H9 (cell line): ENCODE measurements at regions not wholly inside any gene's neighbourhood (a gene's known extent, or its start where the extent isn't known, plus 50 kb on each side); places are given as distances from the start of the nearest gene placed in this dataset.

ENCODE experiments used
- DNase-seq: peaks from one replicate; pipeline ENCODE4 v3.0.0-alpha.2; 2017
- H2AFZ ChIP-seq: one replicate; pipeline ENCODE4 v1.6.1; 2013; ENCODE audit warnings: mild to moderate bottlenecking, low read length, control low read depth, moderate library complexity
- H2AK5ac ChIP-seq: 2 replicates; pipeline ENCODE4 v1.6.1; 2013; ENCODE audit warnings: low read length, control low read depth, mixed read lengths; ENCODE audit not compliant: insufficient read length
- H2BK120ac ChIP-seq: one replicate; pipeline ENCODE4 v1.6.1; 2013; ENCODE audit warnings: low read depth, mild to moderate bottlenecking, low read length, control low read depth, inconsistent platforms; ENCODE audit not compliant: poor library complexity, severe bottlenecking
- H2BK12ac ChIP-seq: 2 replicates; pipeline ENCODE4 v1.6.1; 2013; ENCODE audit warnings: low read length, control low read depth, mixed read lengths, low read depth; ENCODE audit not compliant: insufficient read length
- H2BK15ac ChIP-seq: 2 replicates; pipeline ENCODE4 v1.6.1; 2013; ENCODE audit warnings: low read depth, low read length, control low read depth
- H2BK20ac ChIP-seq: one replicate; pipeline ENCODE4 v1.6.1; 2013; ENCODE audit warnings: low read depth, mild to moderate bottlenecking, low read length, control low read depth, inconsistent platforms; ENCODE audit not compliant: poor library complexity, severe bottlenecking
- H2BK5ac ChIP-seq: 2 replicates; pipeline ENCODE4 v1.6.1; 2013; ENCODE audit warnings: low read length, control low read depth, mixed read lengths; ENCODE audit not compliant: insufficient read length
- H3K14ac ChIP-seq: 2 replicates; pipeline ENCODE4 v1.6.1; 2013; ENCODE audit warnings: low read length, control low read depth; ENCODE audit not compliant: insufficient read depth
- H3K18ac ChIP-seq: 2 replicates; pipeline ENCODE4 v1.6.1; 2013; ENCODE audit warnings: low read depth, mild to moderate bottlenecking, mixed read lengths, low read length, control low read depth; ENCODE audit not compliant: insufficient read length
- H3K23ac ChIP-seq: 2 replicates; pipeline ENCODE4 v1.6.1; 2013; ENCODE audit warnings: low read length, control low read depth, mixed read lengths, low read depth; ENCODE audit not compliant: insufficient read length
- H3K23me2 ChIP-seq: 2 replicates; pipeline ENCODE4 v1.6.1; 2013; ENCODE audit warnings: low read depth, mild to moderate bottlenecking, mixed read lengths, low read length, control low read depth; ENCODE audit not compliant: insufficient read length, poor library complexity, severe bottlenecking
- H3K27ac ChIP-seq: 2 replicates; pipeline ENCODE4 v1.5.1; 2013; ENCODE audit warnings: low read length, control low read depth, mixed read lengths, low read depth; ENCODE audit not compliant: insufficient read length
- H3K27me3 ChIP-seq: 2 replicates; pipeline ENCODE4 v1.6.1; 2013; ENCODE audit warnings: low read length, control low read depth, inconsistent platforms; ENCODE audit not compliant: insufficient read depth
- H3K4ac ChIP-seq: 2 replicates; pipeline ENCODE4 v1.6.1; 2013; ENCODE audit warnings: low read depth, mild to moderate bottlenecking, control low read depth, inconsistent platforms, low read length, moderate library complexity
- H3K4me1 ChIP-seq: 2 replicates; pipeline ENCODE4 v1.6.1; 2013; ENCODE audit warnings: low read length, control low read depth, inconsistent platforms; ENCODE audit not compliant: insufficient read depth
- H3K4me2 ChIP-seq: 2 replicates; pipeline ENCODE4 v1.6.1; 2013; ENCODE audit warnings: low read length, control low read depth, mixed read lengths; ENCODE audit not compliant: insufficient read length, insufficient read depth
- H3K56ac ChIP-seq: 2 replicates; pipeline ENCODE4 v1.6.1; 2013; ENCODE audit warnings: low read depth, mild to moderate bottlenecking, mixed read lengths, low read length, control low read depth; ENCODE audit not compliant: insufficient read length
- H3K79me1 ChIP-seq: 2 replicates; pipeline ENCODE4 v1.6.1; 2013; ENCODE audit warnings: low read depth, mild to moderate bottlenecking, moderate library complexity, low read length, control low read depth, inconsistent platforms; ENCODE audit not compliant: insufficient read depth, poor library complexity, severe bottlenecking
- H3K79me2 ChIP-seq: 2 replicates; pipeline ENCODE4 v1.6.1; 2013; ENCODE audit warnings: low read length, control low read depth, inconsistent platforms; ENCODE audit not compliant: insufficient read depth
- H3K9ac ChIP-seq: 2 replicates; pipeline ENCODE4 v1.6.1; 2013; ENCODE audit warnings: low read length, control low read depth, mixed read lengths; ENCODE audit not compliant: insufficient read length; ENCODE audit errors: extremely low read depth
- H3K9me3 ChIP-seq: one replicate; pipeline ENCODE4 v1.6.1; 2013; ENCODE audit warnings: low read depth, low read length, inconsistent platforms; ENCODE audit not compliant: control insufficient read depth
- H3T11ph ChIP-seq: one replicate; pipeline ENCODE4 v1.6.1; 2013; ENCODE audit warnings: mild to moderate bottlenecking, low read length, control low read depth, inconsistent platforms
- H4K20me1 ChIP-seq: one replicate; pipeline ENCODE4 v1.6.1; 2013; ENCODE audit not compliant: control insufficient read depth, insufficient read length, insufficient read depth
- H4K5ac ChIP-seq: 2 replicates; pipeline ENCODE4 v1.6.1; 2013; ENCODE audit warnings: low read depth, mild to moderate bottlenecking, mixed read lengths, low read length, control low read depth; ENCODE audit not compliant: insufficient read length
- H4K8ac ChIP-seq: replicated peaks from 2 replicates; pipeline ENCODE4 v1.6.1; 2013; ENCODE audit warnings: low read length, control low read depth, mixed read lengths, low read depth; ENCODE audit not compliant: insufficient read length
- H4K91ac ChIP-seq: 2 replicates; pipeline ENCODE4 v1.6.1; 2013; ENCODE audit warnings: low read depth, mild to moderate bottlenecking, moderate library complexity, mixed read lengths, low read length, control low read depth; ENCODE audit not compliant: insufficient read length
- H3K27ac Mint-ChIP-seq, 3 experiments: 2 replicates in 2 of 3; 3 replicates in 1 of 3; pipeline ENCODE4 v1.8.0; 2020 to 2021; ENCODE audit warnings: mixed read lengths in 3 of 3, mild to moderate bottlenecking in 1 of 3, moderate library complexity in 1 of 3
- H3K27me3 Mint-ChIP-seq: 2 replicates; pipeline ENCODE4 v1.8.0; 2021; ENCODE audit warnings: low read depth, mild to moderate bottlenecking, moderate library complexity, mixed read lengths
- H3K36me3 Mint-ChIP-seq, 3 experiments: 2 replicates in 2 of 3; 3 replicates in 1 of 3; pipeline ENCODE4 v1.8.0; 2020 to 2021; ENCODE audit warnings: low read depth in 3 of 3, mixed read lengths in 3 of 3; ENCODE audit not compliant: insufficient read depth in 1 of 3
- H3K4me1 Mint-ChIP-seq, 2 experiments: 2 replicates each; pipeline ENCODE4 v1.8.0; 2020; ENCODE audit warnings: mixed read lengths in 2 of 2
- H3K4me3 Mint-ChIP-seq, 2 experiments: 2 replicates in 1 of 2; 3 replicates in 1 of 2; pipeline ENCODE4 v1.8.0; 2020 to 2021; ENCODE audit warnings: mild to moderate bottlenecking in 2 of 2, mixed read lengths in 2 of 2, moderate library complexity in 1 of 2
- H3K9me3 Mint-ChIP-seq, 2 experiments: 2 replicates in 1 of 2; 3 replicates in 1 of 2; pipeline ENCODE4 v1.8.0; 2020; ENCODE audit warnings: mild to moderate bottlenecking in 2 of 2, mixed read lengths in 2 of 2, moderate library complexity in 1 of 2
- CTCF ChIP-seq: fragments of 200-600 bp; sonication (generic); conservative IDR thresholded peaks from 3 replicates; pipeline ENCODE4 v1.8.0; 2021; ENCODE audit warnings: antibody characterized with exemption, mild to moderate bottlenecking

GRCh38 chr20:7695635-7696034 lies 244.6 kb downstream of the HAO1 start:
- no peaks in the 10 kb centered on the region for H3K36me3 Mint-ChIP-seq
- Histone ChIP-seq H3K27ac (no peak overlapping the region), H3T11ph (no peak overlapping the region), H4K5ac (no peak overlapping the region), H2BK15ac (no peak overlapping the region), H4K91ac (no peak overlapping the region), H3K79me2 (no peaks in the 10 kb centered on the region), H3K4ac (no peak overlapping the region), H2BK5ac (no peak overlapping the region), H3K23me2 (no peaks in the 10 kb centered on the region), H3K18ac (no peak overlapping the region), H3K14ac (no peak overlapping the region), H3K79me1 (no peaks in the 10 kb centered on the region), H3K23ac (no peak overlapping the region), H4K8ac (no peak overlapping the region), H2AFZ (no peak overlapping the region), H3K27me3 (no peaks in the 10 kb centered on the region), H3K4me2 (no peak overlapping the region), H2BK12ac (no peak overlapping the region), H2BK120ac (no peak overlapping the region), H4K20me1 (no peaks in the 10 kb centered on the region), H3K4me1 (no peaks in the 10 kb centered on the region), H3K9ac (no peak overlapping the region), H2BK20ac (no peak overlapping the region), H3K56ac (no peak overlapping the region), H3K9me3 (no peaks in the 10 kb centered on the region), H2AK5ac (no peak overlapping the region)
- no peak for TF ChIP-seq CTCF
- peaks cover 0 to 2% of the 10 kb centered on the region in 2 experiments; a peak in 1 of 4 replicates for H3K4me1 Mint-ChIP-seq
- no peak overlapping the region for H3K4me3 Mint-ChIP-seq
- no peaks in the 10 kb centered on the region; a peak in 1 of 5 replicates for H3K9me3 Mint-ChIP-seq
- no peak overlapping the region for H3K27ac Mint-ChIP-seq
- DNase-seq: no peak
- no peaks in the 10 kb centered on the region; the same call in 1 of the 2 replicates for H3K27me3 Mint-ChIP-seq
